GM12878 (cell line): ENCODE measurements at regions not wholly inside any gene's neighbourhood (a gene's known extent, or its start where the extent isn't known, plus 50 kb on each side); places are given as distances from the start of the nearest gene placed in this dataset.

Experiments used
- ATAC-seq: fragments of 200-7000 bp; cut with Tn5 transposase; 3 replicates; pipeline ENCODE4 v1.9.1; 2020; ENCODE audit warnings: mild to moderate bottlenecking, moderate library complexity
- BruUV-seq: library from RNA; stranded (reverse); fragments of 400-500 nt; replicated peaks from 2 replicates; lab custom pipeline; 2021; lab: Mats Ljungman, UMichigan
- CTCF ChIA-PET: fragments of 300-600 bp; sonication (Branson Sonifier 250); formaldehyde crosslinking; extraction: SDS; loops from one replicate; lab custom pipeline; 2021; ENCODE audit warnings: inconsistent platforms; lab: Yijun Ruan, JAX
- POLR2A ChIA-PET: fragments of 350-600 bp; formaldehyde crosslinking; extraction: SDS; loops from one replicate; lab custom pipeline; 2021; ENCODE audit warnings: inconsistent platforms; lab: Charles Lee
- RAD21 ChIA-PET: fragments of 300-600 bp; sonication (Branson Sonifier 250); formaldehyde crosslinking; loops from one replicate; lab custom pipeline; 2023; ENCODE audit warnings: antibody characterized with exemption; ENCODE audit not compliant: unreplicated experiment; lab: Charles Lee
- SMC1A ChIA-PET: fragments of 300-600 bp; sonication (Branson Sonifier 250); formaldehyde crosslinking; loops from one replicate; lab custom pipeline; 2023; ENCODE audit not compliant: unreplicated experiment, uncharacterized antibody; lab: Charles Lee
- DNase-seq: peaks from one replicate; pipeline ENCODE4 v3.0.0-alpha.2; 2011; ENCODE audit warnings: low read depth, low spot score
- FAIRE-seq: peaks from 3 replicates; lab custom pipeline; 2011; peaks lifted over from hg19 to GRCh38; lab: Jason Lieb, UNC
- H2AFZ ChIP-seq: 2 replicates; pipeline ENCODE4 v1.6.0; 2011; ENCODE audit warnings: low read depth, low read length, control low read depth; ENCODE audit not compliant: control insufficient read depth
- H3K27ac ChIP-seq: 2 replicates; pipeline ENCODE4 v1.5.1; 2011; ENCODE audit warnings: control low read depth; ENCODE audit not compliant: control insufficient read depth, insufficient read depth
- H3K27me3 ChIP-seq, 2 experiments: replicated peaks in 1 of 2; 2 replicates each; pipeline versions ENCODE4 v1.6.0 to v1.6.1; 2011; ENCODE audit warnings: low read length in 1 of 2; ENCODE audit not compliant: control insufficient read depth in 2 of 2, insufficient read depth in 2 of 2
- H3K36me3 ChIP-seq, 2 experiments: 2 replicates each; pipeline ENCODE4 v1.5.1; 2011; ENCODE audit warnings: low read length in 1 of 2; ENCODE audit not compliant: control insufficient read depth in 2 of 2, insufficient read depth in 2 of 2
- H3K4me1 ChIP-seq: 2 replicates; pipeline ENCODE4 v1.6.1; 2011; ENCODE audit warnings: mild to moderate bottlenecking, low read length, moderate library complexity, mixed read lengths; ENCODE audit not compliant: control insufficient read depth, insufficient read depth
- H3K4me2 ChIP-seq: 2 replicates; pipeline ENCODE4 v1.6.0; 2011; ENCODE audit warnings: control low read depth; ENCODE audit not compliant: control insufficient read depth, insufficient read depth
- H3K4me3 ChIP-seq: fragments of 200-600 bp; sonication (generic); 2 replicates; pipeline ENCODE4 v1.5.1; 2016
- H3K79me2 ChIP-seq: 2 replicates; pipeline ENCODE4 v1.6.0; 2011; ENCODE audit warnings: low read length; ENCODE audit not compliant: control insufficient read depth, insufficient read depth
- H3K9ac ChIP-seq: 2 replicates; pipeline ENCODE4 v1.8.0; 2011; ENCODE audit warnings: low read length, control low read depth, mixed read lengths; ENCODE audit not compliant: control insufficient read depth, insufficient read depth
- H3K9me3 ChIP-seq: replicated peaks from 3 replicates; pipeline ENCODE4 v1.5.1; 2011; ENCODE audit warnings: mild to moderate bottlenecking, low read length; ENCODE audit not compliant: control insufficient read depth, insufficient read depth
- H4K20me1 ChIP-seq: 2 replicates; pipeline ENCODE4 v1.6.0; 2011; ENCODE audit not compliant: control insufficient read depth, insufficient read depth
- ATF2 ChIP-seq: IDR thresholded peaks from 2 replicates; pipeline ENCODE4 v1.6.1; 2012; ENCODE audit warnings: low read length, inconsistent platforms
- IKZF1 ChIP-seq: fragments of 450-650 bp; conservative IDR thresholded peaks from 2 replicates; pipeline ENCODE4 v1.6.1; 2017; ENCODE audit warnings: antibody characterized with exemption, mild to moderate bottlenecking
- MXI1 ChIP-seq: fragments of 150-350 bp; IDR thresholded peaks from 2 replicates; pipeline ENCODE4 v1.6.1; 2011; ENCODE audit warnings: low read depth, mild to moderate bottlenecking, inconsistent platforms, low read length, improper control_type of control experiment
- NR2F1 ChIP-seq: fragments of 450-650 bp; conservative IDR thresholded peaks from 2 replicates; pipeline ENCODE4 v1.6.1; 2017; ENCODE audit warnings: mild to moderate bottlenecking
- RBBP5 ChIP-seq: fragments of 200-600 bp; sonication (generic); conservative IDR thresholded peaks from 2 replicates; pipeline ENCODE4 v1.6.1; 2016
- TBL1XR1 ChIP-seq: IDR thresholded peaks from 2 replicates; pipeline ENCODE4 v1.6.1; 2012; ENCODE audit warnings: low read depth, low read length, improper control_type of control experiment
- TCF12 ChIP-seq: IDR thresholded peaks from 2 replicates; pipeline ENCODE4 v1.6.1; 2011; ENCODE audit warnings: low read depth, mild to moderate bottlenecking, low read length
- TCF7 ChIP-seq: IDR thresholded peaks from 2 replicates; pipeline ENCODE4 v1.6.1; 2014; ENCODE audit warnings: antibody characterized with exemption, borderline replicate concordance
- WGBS: methylation state at CpG from one replicate; pipeline ENCODE4 v1.1.6; 2016; ENCODE audit warnings: low lambda C conversion rate; ENCODE audit not compliant: insufficient replicate concordance, insufficient coverage; ENCODE audit errors: missing lambda C conversion rate; 5-methylcytosine and 5-hydroxymethylcytosine counted together
- in situ Hi-C: fragments of 300-500 bp; cut with MboI; formaldehyde crosslinking; loops from 9 replicates; pipeline ENCODE4 v1.14.3; 2018; ENCODE audit warnings: mixed read lengths
- intact Hi-C: fragments of 100-400 bp; cut with micrococcal nuclease; formaldehyde crosslinking; loops from one replicate; pipeline ENCODE4 v1.14.2; 2022; ENCODE audit not compliant: unreplicated experiment
- TF ChIP-seq, protein P1 (sequence below): fragments of 450-650 bp; formaldehyde crosslinking; IDR thresholded peaks from 2 replicates; pipeline ENCODE4 v1.4.0; 2022; ENCODE audit warnings: mild to moderate bottlenecking, moderate library complexity

DNA sequence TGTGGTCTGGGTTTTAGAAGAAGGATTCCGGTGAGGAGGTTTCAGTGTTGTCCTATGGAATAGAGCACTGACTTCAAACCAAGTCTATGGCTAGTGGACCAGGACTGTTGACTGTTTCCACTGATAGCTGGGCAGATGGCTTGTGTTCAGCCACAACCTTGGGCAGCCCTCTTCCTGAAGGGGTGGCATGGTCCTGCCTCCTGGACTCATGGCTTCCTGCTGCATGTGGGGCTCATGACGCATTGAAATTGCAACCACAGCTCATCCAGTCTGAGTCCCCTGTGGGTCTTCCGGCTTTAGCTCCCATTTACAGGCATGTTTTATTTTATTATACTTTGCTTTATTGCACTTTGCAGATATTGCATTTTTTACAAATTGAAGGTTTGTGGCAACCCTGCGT is 105.0 kb downstream of the B3GNT2 start:
- Histone ChIP-seq H2AFZ (no peak overlapping the region), H3K4me1 (peaks cover 36% of the 10 kb centered on the region), H3K4me2 (no peak overlapping the region), H3K9me3 (no peaks in the 10 kb centered on the region), H3K27ac (no peak overlapping the region), H4K20me1 (no peaks in the 10 kb centered on the region), H3K4me3 (no peak overlapping the region), H3K79me2 (peaks cover 10% of the 10 kb centered on the region), H3K9ac (no peak overlapping the region), H3K36me3 (no peaks in the 10 kb centered on the region), H3K27me3 (no peaks in the 10 kb centered on the region)
- CTCF ChIA-PET, result interaction anchor here (1.0 to 4.7 kb wide), 6 partner anchors 9 to 382 kb away, joined by 3 to 25 read pairs (median 4); no protein-coding TSS in a partner anchor
- SMC1A ChIA-PET, result interaction anchor here (1.0 to 26.8 kb wide), 8 partner anchors 8 to 308 kb away, joined by 3 to 467 read pairs (median 36); no protein-coding TSS in a partner anchor
- intact Hi-C loops, result loop anchor here (5.0 to 10.0 kb wide), 2 partner anchors 309 to 386 kb away; no protein-coding TSS in a partner anchor
- in situ Hi-C loops, result no loop called here
- TF ChIP-seq, protein P1, sequence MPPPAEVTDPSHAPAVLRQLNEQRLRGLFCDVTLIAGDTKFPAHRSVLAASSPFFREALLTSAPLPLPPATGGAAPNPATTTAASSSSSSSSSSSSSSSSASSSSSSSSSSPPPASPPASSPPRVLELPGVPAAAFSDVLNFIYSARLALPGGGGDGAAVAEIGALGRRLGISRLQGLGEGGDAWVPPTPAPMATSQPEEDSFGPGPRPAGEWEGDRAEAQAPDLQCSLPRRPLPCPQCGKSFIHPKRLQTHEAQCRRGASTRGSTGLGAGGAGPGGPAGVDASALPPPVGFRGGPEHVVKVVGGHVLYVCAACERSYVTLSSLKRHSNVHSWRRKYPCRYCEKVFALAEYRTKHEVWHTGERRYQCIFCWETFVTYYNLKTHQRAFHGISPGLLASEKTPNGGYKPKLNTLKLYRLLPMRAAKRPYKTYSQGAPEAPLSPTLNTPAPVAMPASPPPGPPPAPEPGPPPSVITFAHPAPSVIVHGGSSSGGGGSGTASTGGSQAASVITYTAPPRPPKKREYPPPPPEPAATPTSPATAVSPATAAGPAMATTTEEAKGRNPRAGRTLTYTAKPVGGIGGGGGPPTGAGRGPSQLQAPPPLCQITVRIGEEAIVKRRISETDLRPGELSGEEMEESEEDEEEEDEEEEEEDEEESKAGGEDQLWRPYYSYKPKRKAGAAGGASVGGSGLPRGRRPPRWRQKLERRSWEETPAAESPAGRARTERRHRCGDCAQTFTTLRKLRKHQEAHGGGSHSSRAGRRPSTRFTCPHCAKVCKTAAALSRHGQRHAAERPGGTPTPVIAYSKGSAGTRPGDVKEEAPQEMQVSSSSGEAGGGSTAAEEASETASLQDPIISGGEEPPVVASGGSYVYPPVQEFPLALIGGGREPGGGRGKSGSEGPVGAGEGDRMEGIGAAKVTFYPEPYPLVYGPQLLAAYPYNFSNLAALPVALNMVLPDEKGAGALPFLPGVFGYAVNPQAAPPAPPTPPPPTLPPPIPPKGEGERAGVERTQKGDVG, result no peak
- no peak for TF ChIP-seq TBL1XR1
- TF ChIP-seq TCF12, result no peak
- TF ChIP-seq TCF7, result no peak
- no peak for TF ChIP-seq MXI1
- TF ChIP-seq RBBP5, result no peak
- no peak for TF ChIP-seq ATF2
- no peak for TF ChIP-seq NR2F1
- TF ChIP-seq IKZF1, result no peak
- ATAC-seq (no peak), DNase-seq (no peak), FAIRE-seq (no peak)
- WGBS, result 89% methylated on average over 4 of the region's 4 CpGs
- POLR2A ChIA-PET, result interaction anchor here (1.0 kb wide), 1 partner anchor 185 kb away, joined by 8 read pairs; no protein-coding TSS in a partner anchor
- RAD21 ChIA-PET, result interaction anchor here (1.2 to 4.8 kb wide), 4 partner anchors 9 to 102 kb away, joined by 3 to 30 read pairs (median 10); no protein-coding TSS in a partner anchor
- BruUV-seq, result no TSS peak
